Cardiac muscle cell (in vitro differentiated cells and primary cell): ENCODE measurements at regions not wholly inside any gene's neighbourhood (a gene's known extent, or its start where the extent isn't known, plus 50 kb on each side); places are given as distances from the start of the nearest gene placed in this dataset.

Experiments
- DNase-seq, 2 donors: peaks; one replicate each; pipeline versions ENCODE4 v3.0.0 to v3.0.0-alpha.2; 2010 to 2017; ENCODE audit warnings: low read depth in 1 of 2, low spot score in 1 of 2
- H3K27ac ChIP-seq: fragments of 200-600 bp; sonication (generic); 2 replicates; pipeline ENCODE4 v1.5.1; 2016
- H3K27me3 ChIP-seq: fragments of 200-600 bp; sonication (generic); 2 replicates; pipeline ENCODE4 v1.6.0; 2016; ENCODE audit warnings: control low read depth
- H3K36me3 ChIP-seq: fragments of 200-600 bp; sonication (generic); 2 replicates; pipeline ENCODE4 v1.5.1; 2016; ENCODE audit warnings: control low read depth
- H3K4me1 ChIP-seq: fragments of 200-600 bp; sonication (generic); 2 replicates; pipeline ENCODE4 v1.8.1; 2017; ENCODE audit warnings: low read depth, mild to moderate bottlenecking, mixed run types
- H3K4me3 ChIP-seq: fragments of 200-600 bp; sonication (generic); 2 replicates; pipeline ENCODE4 v1.5.1; 2016; ENCODE audit warnings: mild to moderate bottlenecking
- H3K9me3 ChIP-seq: fragments of 200-600 bp; sonication (generic); 2 replicates; pipeline ENCODE4 v1.5.1; 2017; ENCODE audit warnings: low read depth, mild to moderate bottlenecking, control low read depth
- TF ChIP-seq, protein P1 (sequence below): IDR thresholded peaks from 2 replicates; pipeline ENCODE4 v1.5.1; 2012; ENCODE audit warnings: low read depth, mild to moderate bottlenecking, low read length

DNA sequence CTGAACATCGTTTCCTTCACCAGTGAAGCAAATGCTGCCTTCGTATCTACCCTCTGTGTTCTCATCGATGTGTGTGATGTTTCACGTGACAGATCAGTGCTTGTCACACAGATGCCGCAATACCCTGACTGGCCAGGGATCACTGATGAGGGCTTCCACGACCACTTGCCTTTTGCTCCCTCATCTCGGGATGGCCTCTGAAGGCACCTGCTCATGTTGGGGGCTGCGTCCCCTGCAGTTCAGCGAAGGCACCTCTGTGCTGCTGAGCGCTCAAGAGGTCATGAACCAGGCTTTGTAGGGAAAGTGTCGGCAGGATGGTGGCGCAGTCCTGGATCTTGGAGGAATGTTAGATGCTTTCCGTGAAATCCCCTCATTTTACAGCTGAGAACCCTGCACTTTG, 79.2 kb upstream of the KLF13 start:
- no peaks in the 10 kb centered on the region for H3K36me3 ChIP-seq
- TF ChIP-seq, protein P1, sequence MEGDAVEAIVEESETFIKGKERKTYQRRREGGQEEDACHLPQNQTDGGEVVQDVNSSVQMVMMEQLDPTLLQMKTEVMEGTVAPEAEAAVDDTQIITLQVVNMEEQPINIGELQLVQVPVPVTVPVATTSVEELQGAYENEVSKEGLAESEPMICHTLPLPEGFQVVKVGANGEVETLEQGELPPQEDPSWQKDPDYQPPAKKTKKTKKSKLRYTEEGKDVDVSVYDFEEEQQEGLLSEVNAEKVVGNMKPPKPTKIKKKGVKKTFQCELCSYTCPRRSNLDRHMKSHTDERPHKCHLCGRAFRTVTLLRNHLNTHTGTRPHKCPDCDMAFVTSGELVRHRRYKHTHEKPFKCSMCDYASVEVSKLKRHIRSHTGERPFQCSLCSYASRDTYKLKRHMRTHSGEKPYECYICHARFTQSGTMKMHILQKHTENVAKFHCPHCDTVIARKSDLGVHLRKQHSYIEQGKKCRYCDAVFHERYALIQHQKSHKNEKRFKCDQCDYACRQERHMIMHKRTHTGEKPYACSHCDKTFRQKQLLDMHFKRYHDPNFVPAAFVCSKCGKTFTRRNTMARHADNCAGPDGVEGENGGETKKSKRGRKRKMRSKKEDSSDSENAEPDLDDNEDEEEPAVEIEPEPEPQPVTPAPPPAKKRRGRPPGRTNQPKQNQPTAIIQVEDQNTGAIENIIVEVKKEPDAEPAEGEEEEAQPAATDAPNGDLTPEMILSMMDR: no peak
- H3K4me3 ChIP-seq: no peak overlapping the region
- H3K9me3 ChIP-seq: no peaks in the 10 kb centered on the region
- H3K4me1 ChIP-seq: no peaks in the 10 kb centered on the region
- peaks cover 8% of the 10 kb centered on the region for H3K27me3 ChIP-seq
- H3K27ac ChIP-seq: no peak overlapping the region
- DNase-seq: no peak

DNA sequence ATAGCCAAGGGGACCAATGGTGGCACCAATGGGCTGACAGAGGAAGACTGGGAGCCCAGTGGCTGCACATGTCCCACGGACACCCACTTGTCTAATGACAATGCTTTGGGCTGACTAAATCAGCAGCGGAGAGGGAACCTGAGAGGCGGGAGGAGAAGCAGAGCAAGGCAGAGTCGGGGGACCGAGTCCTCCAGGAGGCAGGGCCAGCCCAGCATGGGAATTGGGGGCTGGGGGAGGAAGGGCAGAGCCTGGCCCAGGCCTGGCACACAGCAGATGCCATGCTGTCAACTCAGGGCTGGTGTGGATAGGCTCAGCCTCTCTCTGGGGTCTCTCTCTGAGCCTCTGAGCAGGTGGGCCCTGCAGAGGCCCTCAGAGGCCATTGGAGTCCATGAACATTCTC, 78.4 kb upstream of the KLF13 start:
- Histone ChIP-seq H3K4me1 (no peaks in the 10 kb centered on the region), H3K9me3 (no peaks in the 10 kb centered on the region), H3K27ac (no peak overlapping the region), H3K36me3 (no peaks in the 10 kb centered on the region), H3K27me3 (peaks cover 8% of the 10 kb centered on the region), H3K4me3 (no peak overlapping the region)
- TF ChIP-seq, protein P1: no peak
- DNase-seq: no peak

DNA sequence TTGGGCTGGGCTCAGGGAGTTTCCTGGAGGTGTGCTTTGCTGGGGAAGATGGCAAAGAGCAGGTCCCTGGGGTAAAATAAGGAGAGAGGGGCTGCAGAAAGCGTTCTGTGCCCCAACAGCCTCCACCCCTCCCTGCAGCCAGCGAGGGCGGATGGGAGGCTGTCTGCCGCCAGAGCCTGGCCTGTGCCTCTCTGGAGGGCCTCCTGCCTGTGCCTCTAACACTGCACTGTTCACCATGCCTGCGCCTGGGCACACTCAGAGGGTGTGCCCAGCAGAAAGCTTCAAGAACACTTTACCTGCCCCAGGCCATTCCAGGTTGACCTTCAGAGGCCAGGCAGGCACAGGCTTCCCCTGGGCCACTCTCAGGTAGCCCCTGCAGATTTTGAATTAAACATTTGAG, 77.7 kb upstream of the KLF13 start:
- TF ChIP-seq, protein P1: no peak
- peaks cover 8% of the 10 kb centered on the region for H3K27me3 ChIP-seq
- H3K4me1 ChIP-seq: no peaks in the 10 kb centered on the region
- H3K4me3 ChIP-seq: no peak overlapping the region
- H3K27ac ChIP-seq: no peak overlapping the region
- H3K9me3 ChIP-seq: no peaks in the 10 kb centered on the region
- no peak for DNase-seq
- H3K36me3 ChIP-seq: no peaks in the 10 kb centered on the region

DNA sequence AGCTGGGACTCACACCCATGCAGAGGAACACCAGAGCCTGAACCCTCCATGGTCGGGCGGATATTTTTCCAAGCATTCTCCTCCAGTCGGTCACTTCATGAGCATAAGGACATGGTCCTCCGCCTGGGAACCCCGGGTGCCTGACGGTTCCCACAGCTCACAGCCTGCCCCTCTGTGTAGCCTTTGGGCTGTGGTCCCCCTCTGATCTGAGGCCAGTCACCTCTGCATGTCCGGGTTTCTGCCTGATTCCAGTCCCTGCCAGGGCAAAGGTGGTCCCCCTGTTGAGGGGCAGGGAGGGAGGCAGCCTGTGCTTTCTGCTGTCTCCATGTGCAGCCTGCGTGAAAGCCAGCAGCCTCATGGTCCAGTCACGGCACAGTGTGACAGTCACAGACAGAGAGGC, 76.6 kb upstream of the KLF13 start:
- no peak for DNase-seq
- Histone ChIP-seq H3K9me3 (no peaks in the 10 kb centered on the region), H3K4me3 (no peak overlapping the region), H3K4me1 (no peaks in the 10 kb centered on the region), H3K36me3 (no peaks in the 10 kb centered on the region), H3K27ac (no peak overlapping the region), H3K27me3 (peaks cover 8% of the 10 kb centered on the region)
- TF ChIP-seq, protein P1: no peak

DNA sequence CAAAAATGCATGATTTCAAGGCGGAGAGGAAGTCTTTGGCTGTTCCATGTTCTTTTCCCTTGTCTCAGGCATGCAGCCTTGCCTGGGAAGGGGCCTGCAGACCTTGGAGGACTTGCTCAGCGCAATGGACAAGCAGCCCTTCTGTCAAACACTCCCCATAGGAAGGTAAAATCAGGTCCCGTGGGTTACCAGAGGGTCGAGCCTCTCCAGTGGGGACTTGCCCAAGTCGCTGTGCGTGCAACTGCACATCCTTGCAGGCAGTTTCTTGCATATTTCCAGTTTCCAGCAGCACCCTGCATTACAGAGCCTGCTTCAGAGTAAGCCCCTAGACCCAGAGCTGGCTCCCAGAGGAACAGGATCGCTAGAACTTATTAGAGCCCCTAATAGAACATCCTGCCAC, 75.5 kb upstream of the KLF13 start:
- DNase-seq: no peak

More for the DNA sequence above, 75.5 kb upstream of the KLF13 start:
- TF ChIP-seq, protein P1: no peak
- H3K27me3 ChIP-seq: peaks cover 8% of the 10 kb centered on the region
- no peak overlapping the region for H3K27ac ChIP-seq
- no peaks in the 10 kb centered on the region for H3K9me3 ChIP-seq
- no peak overlapping the region for H3K4me3 ChIP-seq
- no peaks in the 10 kb centered on the region for H3K36me3 ChIP-seq
- H3K4me1 ChIP-seq: no peaks in the 10 kb centered on the region
